GM19452 (cell line): ENCODE measurements at regions not wholly inside any gene's neighbourhood (a gene's known extent, or its start where the extent isn't known, plus 50 kb on each side); places are given as distances from the start of the nearest gene placed in this dataset.

Experiments used
- ATAC-seq: cut with Tn5 transposase; IDR thresholded peaks from one replicate; pipeline ENCODE4 v1.9.1; 2021; ENCODE audit not compliant: unreplicated experiment

DNA sequence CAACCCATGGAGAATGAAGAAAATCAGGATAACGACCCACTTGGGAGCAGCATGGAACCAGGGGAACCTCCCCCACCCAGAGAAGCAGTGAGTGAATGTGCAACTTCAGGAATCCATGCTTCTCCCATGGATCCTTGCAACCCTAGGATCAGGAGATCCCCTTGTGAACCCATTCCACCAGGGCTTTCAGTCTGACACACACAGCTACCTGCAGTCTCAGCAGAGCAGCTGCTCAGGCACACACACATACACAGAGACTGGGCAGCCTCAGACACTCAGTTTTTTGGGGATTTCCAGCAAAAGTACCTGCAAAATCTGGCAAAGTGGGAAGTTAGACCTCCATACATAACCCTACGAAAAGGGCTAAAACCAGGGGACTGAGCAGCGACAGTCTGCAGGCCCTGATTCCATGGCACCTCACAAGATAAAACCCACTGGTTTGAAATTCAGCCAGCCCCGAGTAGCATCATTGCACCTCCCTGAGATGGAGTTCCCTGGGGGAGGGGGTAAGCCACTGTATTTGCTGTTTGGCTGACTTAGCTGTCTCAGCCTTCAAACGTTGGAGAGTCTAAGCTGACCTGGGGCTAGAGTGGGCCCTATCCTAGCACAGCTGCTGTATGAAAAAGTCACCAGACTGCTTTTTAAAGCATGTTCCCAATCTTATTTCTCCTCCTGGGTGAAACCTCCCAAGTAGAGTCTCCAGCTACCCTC, 737.5 kb upstream of the NDST4 start:
- ATAC-seq = no peak

DNA sequence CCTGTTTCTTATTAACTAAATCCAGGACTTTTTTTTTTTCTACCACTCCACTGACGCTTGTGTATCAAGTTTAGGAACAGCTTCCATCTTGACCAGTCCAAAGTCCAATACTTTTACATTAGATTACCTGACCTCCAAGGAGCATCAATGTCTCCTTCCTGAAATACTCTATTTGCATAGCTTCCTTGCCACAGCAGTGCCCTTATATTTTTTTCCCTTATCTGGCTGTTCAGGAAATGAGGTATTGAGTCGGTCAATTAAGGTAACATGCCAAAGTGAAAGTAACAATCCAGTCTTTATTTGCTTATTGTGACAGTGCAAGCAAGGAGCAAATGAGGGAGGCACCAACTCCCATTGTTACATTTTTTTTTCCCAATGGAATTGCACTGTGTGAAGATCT, 730.8 kb upstream of the NDST4 start:
- no peak for ATAC-seq

DNA sequence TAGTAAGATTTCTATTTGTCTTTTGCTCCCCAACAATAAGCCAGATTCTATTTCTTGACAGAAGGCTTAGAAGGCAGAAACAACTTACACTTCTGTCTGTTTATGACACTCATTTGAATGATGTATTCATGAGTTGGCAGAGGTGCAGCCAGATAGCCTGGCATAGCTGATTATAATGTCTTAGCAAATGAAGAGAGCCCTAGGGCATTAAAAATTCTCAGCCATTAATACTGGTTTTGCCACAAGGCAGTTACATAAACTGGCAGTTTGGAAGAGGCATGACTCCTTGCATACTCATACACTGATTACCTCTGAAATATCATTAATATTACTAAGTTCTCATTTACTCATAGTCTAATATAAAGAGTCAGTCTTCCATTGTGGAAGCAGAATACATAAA, 728.5 kb upstream of the NDST4 start:
- ATAC-seq = no peak

DNA sequence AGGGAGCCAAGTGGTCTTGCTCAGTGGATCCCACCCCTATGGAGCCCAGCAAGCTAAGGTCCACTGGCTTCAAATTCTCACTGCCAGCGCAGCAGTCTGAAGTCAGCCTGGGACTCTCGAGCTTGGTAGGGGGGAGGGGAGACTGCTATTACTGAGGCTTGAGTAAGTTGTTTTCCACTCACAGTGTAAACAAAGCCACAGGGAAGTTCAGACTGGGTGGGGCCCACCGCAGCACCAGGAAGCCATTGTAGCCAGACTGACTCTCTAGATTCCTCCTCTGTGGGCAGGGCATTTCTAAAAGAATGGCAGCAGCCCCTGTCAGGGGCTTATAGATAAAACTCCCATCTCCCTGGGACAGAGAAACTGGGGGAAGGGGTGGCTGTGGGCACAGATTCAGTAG, 721.0 kb upstream of the NDST4 start:
- no peak for ATAC-seq

DNA sequence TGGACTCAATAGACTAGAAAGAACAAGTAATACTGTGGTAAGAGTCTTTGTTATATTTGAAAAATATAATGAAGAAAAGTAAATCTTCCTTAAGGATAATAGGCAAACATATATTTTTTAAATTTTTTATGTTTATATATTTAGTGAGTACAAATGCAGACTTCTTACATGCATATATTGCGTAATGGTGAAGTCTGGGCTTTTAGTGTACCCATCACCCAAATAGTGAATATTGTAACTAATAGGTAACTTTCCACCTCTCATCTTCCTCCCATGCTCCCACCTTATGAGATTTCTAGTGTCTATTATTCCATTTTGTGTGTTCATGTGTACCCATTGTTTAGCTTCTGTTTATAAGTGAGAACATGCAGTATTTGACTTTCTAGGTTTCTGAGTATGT, 711.2 kb upstream of the NDST4 start:
- no peak for ATAC-seq

DNA sequence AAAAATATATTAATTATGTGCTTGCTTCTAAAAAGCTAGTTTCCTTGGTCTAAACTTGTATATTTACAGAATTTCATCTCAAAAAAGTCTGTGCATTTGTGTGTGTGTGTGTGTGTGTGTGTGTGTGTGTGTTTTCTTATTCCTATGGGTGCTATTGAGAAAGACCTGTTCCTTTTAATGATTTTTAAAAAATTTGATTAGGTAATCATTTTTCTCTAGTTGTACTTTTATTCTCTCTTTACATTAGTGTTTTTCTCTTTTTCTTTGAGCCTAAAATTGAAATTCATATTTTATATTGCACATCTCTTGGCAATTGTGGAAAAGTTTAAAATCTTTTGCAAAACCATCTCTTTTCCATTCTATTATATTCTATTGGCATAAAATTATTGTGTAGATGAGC, 690.4 kb upstream of the NDST4 start:
- ATAC-seq = no peak

DNA sequence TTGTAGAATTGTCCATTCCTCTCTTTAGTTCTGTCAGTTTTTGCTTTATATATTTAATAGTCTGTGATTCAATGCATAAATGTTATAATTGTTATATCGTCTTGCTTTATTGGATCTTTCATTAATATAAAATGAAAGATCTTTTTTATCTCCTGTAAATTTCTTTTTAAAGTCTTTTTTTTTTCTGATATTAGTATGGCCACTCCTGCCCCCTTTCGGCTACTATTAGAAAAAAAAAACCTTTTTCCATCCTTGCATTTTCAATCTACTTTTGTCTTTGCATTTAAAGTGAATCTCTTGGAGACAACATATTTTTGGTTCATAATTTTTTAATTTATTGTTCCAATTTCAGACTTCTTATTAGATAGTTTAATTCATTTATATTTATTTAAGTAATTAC, 677.4 kb upstream of the NDST4 start:
- no peak for ATAC-seq

DNA sequence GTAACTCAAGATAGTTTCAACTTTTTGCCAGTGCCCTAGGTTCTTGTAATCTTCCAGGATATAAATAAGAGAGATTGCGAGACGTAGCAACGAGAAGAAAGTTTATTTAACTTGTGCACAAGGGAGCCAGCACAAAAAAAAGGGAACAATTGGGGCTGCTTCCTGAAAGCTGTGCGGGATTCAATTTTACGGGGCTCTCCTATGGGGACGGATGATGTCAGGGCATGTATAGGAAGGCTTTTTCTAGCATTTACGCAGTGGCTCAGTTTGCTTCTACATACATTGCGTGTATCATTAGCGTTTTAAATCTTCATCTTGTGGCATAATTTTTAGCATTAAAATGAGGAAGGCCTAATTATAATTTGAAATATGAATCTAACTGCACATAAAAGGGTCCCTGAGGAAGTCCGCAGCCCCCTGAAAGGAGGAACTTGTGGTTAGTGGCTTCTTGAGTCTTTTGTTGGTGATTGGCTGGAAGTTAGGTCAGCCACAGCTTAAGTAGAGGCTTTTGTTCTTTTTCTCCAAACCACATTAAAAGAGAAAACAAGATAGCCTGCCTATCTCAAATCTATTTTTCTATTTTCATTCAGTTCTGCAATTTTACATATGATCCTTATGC, 668.2 kb upstream of the NDST4 start:
- peak; percentile 55 for ATAC-seq

DNA sequence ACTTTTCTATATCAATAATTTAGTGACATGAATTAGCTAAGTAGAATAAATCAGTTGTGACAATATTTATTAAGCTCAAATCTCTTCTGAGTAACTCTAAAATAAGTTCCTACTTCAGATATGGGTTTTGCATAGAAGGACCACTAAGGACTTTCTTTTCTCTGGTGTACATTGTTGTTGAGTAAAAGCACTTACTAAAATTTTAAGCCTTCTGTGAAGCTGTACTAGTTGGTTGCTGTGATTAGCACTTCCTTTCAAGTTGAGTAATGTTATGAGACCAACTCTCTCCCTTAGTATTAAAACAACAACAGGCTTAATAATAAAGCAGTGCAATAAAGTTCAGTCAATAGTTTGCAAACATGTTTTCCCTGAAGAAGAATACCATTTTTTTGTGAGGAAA, 667.4 kb upstream of the NDST4 start:
- ATAC-seq = peak; percentile 50

DNA sequence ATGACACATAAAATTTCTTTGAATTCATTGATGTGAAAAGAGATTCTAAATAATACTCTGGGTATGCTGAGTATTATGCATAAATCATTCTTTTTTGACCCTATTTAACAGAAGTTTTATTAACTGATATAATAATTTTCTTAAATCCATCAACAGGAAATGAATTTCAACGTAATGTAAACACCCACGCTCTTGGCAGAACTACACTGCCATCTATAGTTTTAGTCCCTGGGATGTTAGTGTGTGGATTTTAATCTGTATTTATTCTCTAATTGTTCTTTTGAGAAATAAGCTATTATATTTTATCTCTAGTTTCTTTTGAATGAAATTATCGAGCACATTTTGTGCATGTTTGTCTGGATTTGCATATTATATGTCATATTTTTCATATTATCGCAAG, 666.8 kb upstream of the NDST4 start:
- ATAC-seq = no peak

DNA sequence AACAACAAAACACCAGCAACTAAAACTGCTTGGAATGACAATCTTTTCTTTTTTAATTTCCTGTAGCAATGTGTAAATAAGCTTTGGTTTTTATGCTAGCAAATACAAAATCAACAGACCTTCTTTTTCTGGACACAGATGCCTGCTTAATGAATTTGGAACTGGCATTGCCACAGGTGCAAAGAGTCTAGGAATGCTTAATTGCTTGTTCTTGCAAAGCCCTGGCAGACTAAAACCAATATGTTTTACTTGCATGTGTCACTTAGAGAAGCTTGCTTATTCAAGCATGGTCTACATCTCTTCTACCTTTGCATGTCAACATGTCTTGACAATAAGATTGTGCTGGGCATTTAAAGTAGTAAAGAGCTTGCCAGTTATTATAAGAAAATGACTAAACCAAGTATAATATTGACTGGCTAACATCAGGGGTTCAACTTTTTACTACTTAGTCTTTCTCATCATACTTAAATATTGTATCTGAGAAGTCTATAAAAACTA, 656.7 kb upstream of the NDST4 start:
- no peak for ATAC-seq

DNA sequence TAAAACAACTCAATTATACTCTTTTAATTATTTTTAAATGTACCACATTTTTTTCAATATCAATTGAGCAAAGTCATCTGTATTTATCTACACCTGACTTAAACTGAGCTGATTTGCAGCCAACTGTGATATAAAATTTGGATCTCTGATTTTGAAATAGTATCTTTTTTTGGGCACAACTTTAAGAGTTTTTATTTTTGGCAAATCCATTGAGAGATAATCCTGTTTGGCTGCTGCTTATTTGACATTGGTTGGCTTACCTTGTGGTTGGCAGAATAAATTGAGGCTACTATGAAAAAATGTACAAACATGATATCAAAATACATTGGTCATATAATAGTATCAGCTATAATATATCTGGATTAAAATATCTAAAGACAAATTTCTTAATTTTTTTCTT, 656.0 kb upstream of the NDST4 start:
- ATAC-seq = no peak

DNA sequence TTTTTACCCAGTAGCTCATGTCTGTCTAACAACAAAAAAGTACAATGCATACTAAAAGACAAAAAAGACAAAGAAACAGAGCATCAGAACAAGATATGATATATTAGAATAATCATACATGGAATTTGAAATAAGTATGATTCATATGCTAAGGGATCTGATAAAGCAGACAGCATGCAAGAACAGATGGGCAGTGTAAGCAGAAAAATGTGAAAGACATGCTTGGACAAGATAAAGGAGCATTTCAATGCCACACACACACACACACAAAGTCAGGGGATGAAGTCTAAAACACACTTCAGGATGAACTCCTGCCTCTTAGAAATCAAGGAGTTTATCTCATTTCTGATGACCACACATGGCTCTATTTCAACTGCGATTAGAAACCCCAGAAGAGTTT, 649.6 kb upstream of the NDST4 start:
- no peak for ATAC-seq

DNA sequence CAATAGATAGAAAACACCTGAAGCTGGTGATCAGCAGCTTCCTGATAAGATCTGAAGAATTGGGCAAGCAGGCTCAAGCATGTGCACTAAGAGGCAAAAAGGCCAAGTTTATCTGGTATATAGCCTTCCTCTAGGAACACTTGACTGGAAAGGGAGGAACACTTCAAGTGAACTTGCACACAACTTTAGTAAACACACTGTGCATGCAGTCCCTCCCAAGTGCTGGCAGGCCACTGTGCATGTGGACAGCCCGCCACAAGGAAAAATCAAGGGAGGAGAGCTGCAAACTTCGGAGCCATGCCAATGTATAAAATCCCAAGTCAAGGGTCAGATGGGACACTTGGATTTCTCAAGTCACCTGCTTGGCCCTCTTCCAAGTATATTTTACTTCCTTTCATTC, 645.8 kb upstream of the NDST4 start:
- ATAC-seq = no peak

DNA sequence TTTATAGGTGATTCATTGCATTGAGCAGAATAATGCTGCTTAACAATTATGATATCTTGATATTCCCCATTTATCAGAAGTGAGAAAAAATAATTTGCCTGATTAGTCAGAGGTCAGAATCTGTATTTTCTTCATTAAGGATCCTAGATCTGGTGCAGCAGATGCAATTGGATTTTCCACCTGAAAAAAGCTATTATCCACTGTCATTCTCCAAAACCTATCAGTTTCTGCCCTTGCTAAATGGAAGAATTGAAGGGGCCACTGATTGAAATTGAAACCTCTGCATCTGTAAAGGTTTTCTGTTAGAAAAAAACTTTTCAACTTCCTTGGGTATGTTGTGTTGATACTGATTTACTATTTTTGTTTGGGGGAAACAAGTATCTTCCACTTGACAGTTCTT, 636.0 kb upstream of the NDST4 start:
- ATAC-seq = no peak

DNA sequence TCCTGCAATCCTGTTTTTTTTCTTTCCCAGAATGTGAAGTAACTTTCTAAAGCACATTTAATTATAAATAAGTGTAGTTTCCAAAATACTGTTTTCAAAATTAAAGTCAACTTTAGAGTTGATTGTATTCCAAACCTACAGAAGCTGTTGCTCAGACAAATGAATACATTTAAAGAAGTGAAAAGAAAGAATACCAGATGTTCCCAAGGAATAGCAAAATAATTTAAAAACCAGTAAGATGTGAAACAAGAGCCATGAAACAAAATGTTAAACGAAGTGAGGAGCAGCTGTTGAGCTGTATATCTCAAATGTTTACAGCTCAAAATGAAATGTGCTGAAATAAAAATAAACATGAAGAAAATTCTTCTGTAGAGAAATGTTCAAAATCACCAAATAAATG, 627.4 kb upstream of the NDST4 start:
- no peak for ATAC-seq

DNA sequence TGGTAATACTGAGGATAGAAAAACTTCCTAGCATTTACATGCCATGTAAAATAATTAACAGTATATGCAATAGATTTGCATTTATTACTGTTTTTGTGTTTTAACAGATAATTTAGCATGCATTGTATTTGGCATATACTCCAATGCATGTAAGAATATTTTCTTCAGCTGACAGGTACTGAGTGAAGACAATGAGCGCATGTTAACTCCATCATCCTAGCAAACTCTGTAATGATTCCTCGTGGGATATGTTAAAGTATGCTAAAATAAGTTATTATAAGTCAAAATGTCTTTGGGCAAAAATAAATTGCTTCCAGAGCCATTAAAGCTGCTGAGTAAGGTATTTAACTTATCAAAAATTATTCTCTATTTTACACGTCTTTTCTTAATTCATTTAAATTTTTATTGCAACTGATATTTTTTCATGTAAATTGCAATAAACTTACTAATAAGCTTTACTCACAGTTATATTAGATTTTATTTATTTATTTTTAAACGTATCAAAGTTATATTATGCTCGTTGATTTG, 616.4 kb upstream of the NDST4 start:
- no peak for ATAC-seq

DNA sequence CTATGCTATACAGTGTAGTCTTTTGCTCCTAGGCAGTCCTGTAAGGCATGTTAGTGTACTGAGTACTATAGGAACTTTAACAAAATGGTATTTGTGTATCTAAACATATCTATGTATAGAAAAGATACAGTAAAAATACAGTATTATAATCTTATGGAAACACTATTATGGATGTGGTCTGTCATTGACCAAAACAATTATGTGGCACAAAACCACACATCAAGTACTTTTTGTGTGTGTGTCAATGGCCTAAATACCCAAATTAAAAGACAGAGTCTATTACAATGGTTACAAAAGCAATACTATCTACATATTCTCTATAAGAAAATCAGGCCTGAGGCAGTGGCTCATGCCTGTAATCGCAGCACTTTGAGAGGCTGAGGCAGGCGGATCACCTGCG, 610.2 kb upstream of the NDST4 start:
- ATAC-seq = no peak

DNA sequence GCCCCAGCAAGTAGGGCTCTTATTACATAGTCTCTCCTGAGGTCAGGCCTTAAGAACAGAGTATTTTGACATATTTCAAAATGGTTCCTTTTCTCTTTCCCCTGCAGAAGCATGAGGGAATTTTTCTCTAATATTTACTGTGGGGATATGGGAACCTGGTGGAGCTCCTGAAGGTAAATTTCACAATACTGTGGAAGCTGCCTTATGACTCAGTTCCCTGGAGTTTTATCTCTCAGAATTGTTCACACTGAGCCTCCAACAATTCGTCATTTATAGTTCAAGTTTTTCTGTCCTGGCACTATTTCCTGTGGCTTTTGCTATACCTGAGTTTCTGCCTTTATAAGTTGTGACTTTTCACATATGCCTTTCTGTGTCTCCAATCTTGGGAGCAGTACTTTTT, 607.2 kb upstream of the NDST4 start:
- no peak for ATAC-seq

DNA sequence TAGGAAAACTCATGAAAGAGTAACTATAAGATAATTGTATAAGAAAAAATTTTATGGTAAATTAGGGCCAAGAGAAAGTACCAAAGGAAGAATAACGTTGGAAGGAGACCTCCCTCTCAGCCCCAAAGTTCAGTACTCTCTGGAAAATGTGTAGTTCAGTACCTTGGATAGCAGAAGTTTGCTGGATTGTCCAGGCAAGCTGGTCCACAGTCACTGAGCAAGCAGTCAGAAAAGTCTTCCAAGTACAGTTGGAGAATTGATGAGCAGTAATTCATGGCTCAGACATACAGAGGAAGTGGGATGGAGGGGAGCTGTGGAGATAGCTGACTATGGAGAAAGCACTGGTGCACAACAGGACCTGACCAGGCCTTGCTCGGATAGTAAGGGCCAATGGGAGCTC, 598.2 kb upstream of the NDST4 start:
- ATAC-seq = no peak

DNA sequence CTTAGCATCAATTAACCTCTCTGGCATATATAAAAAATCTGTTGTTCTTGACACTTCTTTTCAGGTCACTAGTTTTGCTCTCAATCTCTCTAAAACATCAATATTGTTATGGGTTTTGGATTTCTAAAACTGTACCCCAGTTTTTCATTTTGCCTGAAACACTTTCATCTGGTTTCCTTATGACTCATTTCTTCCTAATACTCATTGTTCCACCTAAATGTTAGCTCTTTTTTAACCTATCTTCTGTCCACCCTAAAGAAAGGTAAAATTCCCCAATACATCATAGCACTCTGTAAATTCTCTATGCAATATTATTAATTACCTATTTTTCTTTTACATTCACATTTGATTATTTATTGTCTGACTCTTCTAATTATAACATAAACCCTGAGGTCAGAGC, 575.5 kb upstream of the NDST4 start:
- ATAC-seq = no peak

DNA sequence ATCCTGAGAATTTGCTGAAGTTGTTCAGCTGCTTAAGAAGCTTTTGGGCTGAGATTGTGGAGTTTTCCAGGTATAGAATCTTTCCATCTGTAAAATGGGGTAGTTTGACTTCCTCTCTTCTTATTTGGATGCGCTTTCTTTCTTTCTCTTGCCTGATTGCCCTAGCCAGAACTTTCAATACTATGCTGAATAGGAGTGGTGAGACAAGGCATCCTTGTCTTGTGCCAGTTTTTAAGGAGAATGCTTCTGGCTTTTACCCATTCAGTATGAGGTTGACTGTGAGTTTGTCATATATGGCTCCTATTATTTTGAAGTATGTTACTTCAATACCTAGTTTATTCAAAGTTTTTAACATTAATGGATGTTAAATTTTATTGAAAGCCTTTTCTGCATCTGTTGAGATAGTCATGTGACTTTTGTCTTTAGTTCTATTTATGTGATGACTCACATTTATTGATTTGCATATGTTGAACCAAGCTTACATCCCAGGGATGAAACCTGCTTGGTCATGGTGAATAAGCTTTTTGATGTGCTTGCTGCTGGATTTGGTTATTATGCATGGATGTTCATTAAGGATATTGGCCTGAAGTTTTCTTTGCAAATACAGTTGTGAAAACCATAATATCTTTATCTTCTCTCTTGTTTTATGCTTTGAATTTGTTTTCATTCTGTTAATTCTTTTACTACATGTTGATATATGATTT, 573.8 kb upstream of the NDST4 start:
- no peak for ATAC-seq
